HG02938 (cell line): ENCODE measurements at regions not wholly inside any gene's neighbourhood (a gene's known extent, or its start where the extent isn't known, plus 50 kb on each side); places are given as distances from the start of the nearest gene placed in this dataset.

Experiments
- ATAC-seq: cut with Tn5 transposase; IDR thresholded peaks from one replicate; pipeline ENCODE4 v1.9.1; 2021; ENCODE audit warnings: mild to moderate bottlenecking, moderate library complexity; ENCODE audit not compliant: unreplicated experiment

GRCh38 chr7:130878785-130879184 is 144.8 kb upstream of the KLF14 start:
- ATAC-seq: no peak

- ATAC-seq: no peak
Observed at GRCh38 chr7:130879191-130879590, 145.2 kb upstream of the KLF14 start.

GRCh38 chr7:130880668-130881067 is 146.7 kb upstream of the KLF14 start:
- no peak for ATAC-seq

GRCh38 chr7:130881091-130881798 is 147.2 kb upstream of the KLF14 start:
- ATAC-seq: no peak

- no peak for ATAC-seq
Observed at GRCh38 chr7:130881799-130882141, 147.8 kb upstream of the KLF14 start.

GRCh38 chr7:130882396-130882795 is 148.4 kb upstream of the KLF14 start:
- ATAC-seq: no peak

GRCh38 chr7:130883928-130884327 is 149.9 kb upstream of the KLF14 start:
- ATAC-seq: no peak

- no peak for ATAC-seq
Observed at GRCh38 chr7:130884437-130885417, 150.7 kb upstream of the KLF14 start.

GRCh38 chr7:130886438-130887135 is 152.6 kb upstream of the KLF14 start:
- ATAC-seq: no peak

GRCh38 chr7:130887182-130887956 is 153.4 kb upstream of the KLF14 start:
- no peak for ATAC-seq

GRCh38 chr7:130887957-130888371 is 154.0 kb upstream of the KLF14 start:
- ATAC-seq: no peak

GRCh38 chr7:130888468-130888867 is 154.5 kb upstream of the KLF14 start:
- no peak for ATAC-seq

- ATAC-seq: no peak
Observed at GRCh38 chr7:130890176-130891020, 156.4 kb upstream of the KLF14 start.

- no peak for ATAC-seq
Observed at GRCh38 chr7:130891254-130892094, 157.5 kb upstream of the KLF14 start.

- ATAC-seq: no peak
Observed at GRCh38 chr7:130893441-130893894, 159.5 kb upstream of the KLF14 start.

- no peak for ATAC-seq
Observed at GRCh38 chr7:130894146-130894908, 160.3 kb upstream of the KLF14 start.

GRCh38 chr7:130894909-130895750 is 161.1 kb upstream of the KLF14 start:
- ATAC-seq: no peak
